HG03064 (cell line): ENCODE measurements at regions not wholly inside any gene's neighbourhood (a gene's known extent, or its start where the extent isn't known, plus 50 kb on each side); places are given as distances from the start of the nearest gene placed in this dataset.

Experiments
- ATAC-seq: cut with Tn5 transposase; IDR thresholded peaks from one replicate; pipeline ENCODE4 v1.9.1; 2021; ENCODE audit warnings: low read depth; ENCODE audit not compliant: unreplicated experiment

GRCh38 chr16:85495259-85495658, 117.9 kb upstream of the GSE1 start:
- ATAC-seq: no peak

GRCh38 chr16:85495823-85496538, 117.1 kb upstream of the GSE1 start:
- no peak for ATAC-seq

GRCh38 chr16:85497622-85498314, 115.4 kb upstream of the GSE1 start:
- ATAC-seq: no peak

GRCh38 chr16:85498607-85499006, 114.5 kb upstream of the GSE1 start:
- ATAC-seq: no peak

GRCh38 chr16:85500220-85500619, 112.9 kb upstream of the GSE1 start:
- no peak for ATAC-seq

GRCh38 chr16:85501900-85502299, 111.2 kb upstream of the GSE1 start:
- no peak for ATAC-seq

GRCh38 chr16:85502357-85502756, 110.8 kb upstream of the GSE1 start:
- ATAC-seq: no peak

GRCh38 chr16:85503679-85504231, 109.4 kb upstream of the GSE1 start:
- ATAC-seq: no peak

- ATAC-seq: no peak
Observed at GRCh38 chr16:85504242-85504641, 108.9 kb upstream of the GSE1 start.

- no peak for ATAC-seq
Observed at GRCh38 chr16:85505794-85506634, 107.1 kb upstream of the GSE1 start.

- ATAC-seq: no peak
Observed at GRCh38 chr16:85506635-85506911, 106.5 kb upstream of the GSE1 start.

- no peak for ATAC-seq
Observed at GRCh38 chr16:85507342-85507741, 105.8 kb upstream of the GSE1 start.

GRCh38 chr16:85508388-85508787, 104.7 kb upstream of the GSE1 start:
- no peak for ATAC-seq

- no peak for ATAC-seq
Observed at GRCh38 chr16:85508993-85509392, 104.1 kb upstream of the GSE1 start.

GRCh38 chr16:85510041-85510659, 103.0 kb upstream of the GSE1 start:
- ATAC-seq: no peak

- no peak for ATAC-seq
Observed at GRCh38 chr16:85511938-85512807, 100.9 kb upstream of the GSE1 start.

GRCh38 chr16:85512808-85513115, 100.4 kb upstream of the GSE1 start:
- no peak for ATAC-seq

GRCh38 chr16:85513180-85513579, 99.9 kb upstream of the GSE1 start:
- ATAC-seq: no peak

- no peak for ATAC-seq
Observed at GRCh38 chr16:85513649-85514048, 99.5 kb upstream of the GSE1 start.

- ATAC-seq: no peak
Observed at GRCh38 chr16:85514295-85514597, 98.9 kb upstream of the GSE1 start.
